Globus pallidus (tissue), 1 donor: ENCODE measurements at regions not wholly inside any gene's neighbourhood (a gene's known extent, or its start where the extent isn't known, plus 50 kb on each side); places are given as distances from the start of the nearest gene placed in this dataset.

ENCODE experiments used
- DNase-seq: peaks from one replicate; pipeline ENCODE4 v3.0.0-alpha.2; 2015; ENCODE audit warnings: low spot score

- no peak for DNase-seq
These were observed 67.5 kb upstream of the THY1 start for GRCh38 chr11:119490253-119491006.

DNA sequence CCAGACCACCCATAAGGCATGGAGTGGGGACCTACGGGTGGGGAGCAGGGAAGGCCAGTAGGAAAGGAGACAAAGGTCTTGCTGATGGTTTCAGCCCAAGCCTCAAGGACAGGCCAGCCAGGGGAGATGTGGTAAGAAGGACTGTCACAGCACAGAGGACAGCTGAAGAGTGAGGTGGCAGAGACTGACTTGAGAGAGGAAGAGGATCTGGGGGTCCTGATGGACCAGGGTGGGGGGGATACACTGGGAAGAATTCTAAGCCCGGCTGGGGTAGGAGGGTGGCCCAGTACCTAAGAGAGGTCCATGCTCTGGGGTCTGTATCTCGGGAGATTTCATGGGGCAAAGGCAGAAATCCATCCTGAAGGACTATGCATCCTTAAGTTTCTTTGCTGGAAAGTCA lies 66.1 kb upstream of the THY1 start:
- DNase-seq: no peak

DNA sequence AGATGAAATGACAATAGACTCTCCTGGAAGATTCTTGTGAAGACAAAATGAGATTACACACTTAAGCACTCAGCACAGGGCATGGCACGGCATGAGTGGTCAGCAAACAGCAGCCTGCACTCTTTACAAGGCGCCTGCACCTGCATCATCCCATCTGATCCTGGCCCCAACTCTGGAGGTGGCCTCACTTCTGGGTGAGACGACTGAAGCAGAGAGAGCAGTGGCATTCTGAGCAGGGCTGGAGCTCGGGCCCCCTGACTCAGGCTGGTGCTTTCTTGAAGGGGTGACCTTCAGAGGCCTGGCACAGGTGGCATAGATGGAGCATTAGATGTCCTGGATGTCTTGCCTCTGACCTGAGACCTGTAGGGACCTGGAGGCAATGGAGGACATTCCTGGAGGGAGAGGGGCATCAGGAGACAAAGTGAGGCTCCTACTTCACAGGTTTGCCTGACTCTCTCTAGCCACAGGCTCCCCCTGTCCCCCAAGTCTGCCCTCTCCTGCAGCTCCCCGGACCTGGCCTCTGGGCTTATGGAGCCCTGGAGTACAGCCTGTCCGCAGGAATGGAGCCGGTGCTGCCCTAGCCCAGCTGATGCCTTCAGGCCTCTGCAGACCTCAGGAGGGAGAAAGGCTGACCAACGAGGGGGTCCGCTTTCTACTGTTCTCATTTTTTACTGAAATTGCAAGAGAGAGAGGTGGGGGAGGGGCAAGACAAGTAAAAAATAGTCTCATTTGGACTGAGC lies 65.5 kb upstream of the THY1 start:
- DNase-seq: no peak

DNA sequence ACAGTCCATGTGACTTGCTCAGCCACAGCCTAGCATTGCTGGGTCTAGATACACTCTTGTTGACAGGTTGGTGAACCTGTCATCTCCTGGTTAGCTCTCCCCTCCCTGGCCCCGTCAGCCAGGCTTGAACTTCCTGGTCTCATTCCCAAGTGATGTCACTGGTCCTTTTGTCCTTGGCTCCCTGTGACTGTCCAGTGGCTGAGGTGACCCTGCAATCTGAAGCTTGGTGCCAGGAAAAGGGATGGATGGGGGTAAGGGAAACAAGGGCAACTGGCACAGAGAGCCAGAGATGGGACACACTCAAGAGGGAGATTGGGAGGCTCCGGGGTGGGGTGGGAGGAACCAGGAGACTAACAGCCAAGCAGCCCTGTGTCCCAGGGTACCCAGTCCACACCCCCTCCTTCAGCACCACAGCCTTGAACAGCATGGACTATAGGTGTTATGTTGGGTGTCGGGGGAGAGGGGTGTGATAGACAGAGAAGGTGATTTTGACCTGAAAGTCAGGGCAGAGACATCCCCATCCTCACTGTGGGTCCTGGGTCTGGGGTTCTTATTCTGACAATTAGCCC lies 63.8 kb upstream of the THY1 start:
- DNase-seq: no peak

- no peak for DNase-seq
These were observed 63.0 kb upstream of the THY1 start for GRCh38 chr11:119486016-119486415.

DNA sequence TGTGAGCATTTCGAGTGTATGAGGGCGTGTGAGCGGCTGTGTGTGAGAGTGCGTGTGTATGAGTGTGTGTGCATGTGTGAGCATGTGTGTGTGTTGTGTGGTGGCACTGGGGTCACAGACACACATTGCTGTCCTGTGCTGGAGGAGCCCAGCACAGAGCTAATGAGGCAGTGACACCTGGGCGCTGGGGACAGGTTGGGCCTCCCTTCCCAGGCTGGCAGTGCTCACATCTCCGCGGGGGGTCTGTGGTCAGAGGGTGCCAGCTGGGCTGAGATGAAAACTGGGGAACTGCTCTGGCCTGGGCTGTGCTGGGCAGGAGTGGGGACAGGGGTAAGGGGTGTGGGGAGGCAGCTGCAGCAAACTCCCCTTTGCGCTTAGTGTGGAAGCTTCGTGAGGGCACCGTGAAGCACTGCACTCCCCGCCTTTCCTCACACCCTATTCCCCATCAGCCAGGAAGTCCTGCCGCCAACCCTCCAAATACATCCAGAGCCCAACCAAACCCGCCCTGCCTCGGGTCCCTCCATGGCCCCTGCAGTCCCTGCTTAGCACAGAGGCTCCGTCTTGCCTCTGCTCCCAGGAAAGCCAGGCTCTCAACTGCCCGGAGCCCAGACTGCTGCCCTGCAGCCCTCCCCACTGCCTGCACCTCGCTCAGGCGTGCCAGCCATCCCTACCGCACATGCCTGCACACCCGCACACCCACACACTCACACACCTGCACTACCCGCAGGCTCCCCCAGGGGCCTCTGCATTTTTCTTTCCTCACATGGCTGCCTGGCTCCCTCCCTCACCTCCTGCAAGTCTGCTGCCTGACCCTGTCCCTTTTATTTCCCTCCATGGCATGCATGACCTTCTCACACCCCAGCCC lies 62.0 kb upstream of the THY1 start:
- no peak for DNase-seq

DNA sequence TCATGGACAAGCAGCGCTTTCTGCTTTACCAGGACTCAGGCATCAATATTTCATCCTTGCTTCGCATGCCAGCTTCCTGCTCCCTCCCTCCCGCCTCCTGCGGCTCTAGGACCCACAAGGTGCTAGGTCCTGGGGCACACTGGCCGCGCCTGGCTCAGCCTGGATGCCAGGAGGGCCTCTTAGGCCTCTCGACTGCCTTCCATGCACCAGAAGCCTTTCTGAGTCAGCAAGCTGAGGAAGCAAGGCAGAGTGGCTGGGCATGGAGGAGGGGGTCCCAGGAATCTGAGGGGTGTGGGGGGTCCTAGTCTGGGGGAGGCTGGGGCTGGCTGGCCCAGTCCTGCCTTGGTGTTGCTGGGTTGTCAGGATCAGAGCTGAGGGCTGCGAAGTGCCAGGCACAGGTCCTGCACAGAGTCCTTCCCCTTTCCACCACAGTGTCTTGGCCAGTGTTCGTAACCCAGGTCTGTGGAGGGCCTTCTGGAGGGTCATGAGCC lies 61.0 kb upstream of the THY1 start:
- no peak for DNase-seq

GRCh38 chr11:119483341-119483880 lies 60.4 kb upstream of the THY1 start:
- no peak for DNase-seq

GRCh38 chr11:119482521-119483011 lies 59.6 kb upstream of the THY1 start:
- no peak for DNase-seq

GRCh38 chr11:119481667-119482400 lies 58.9 kb upstream of the THY1 start:
- no peak for DNase-seq

- peak; percentile 62 for DNase-seq
These were observed 58.2 kb upstream of the THY1 start for GRCh38 chr11:119481021-119481666.

- no peak for DNase-seq
These were observed 57.5 kb upstream of the THY1 start for GRCh38 chr11:119480380-119481020.

- no peak for DNase-seq
These were observed 56.8 kb upstream of the THY1 start for GRCh38 chr11:119479685-119480275.

DNA sequence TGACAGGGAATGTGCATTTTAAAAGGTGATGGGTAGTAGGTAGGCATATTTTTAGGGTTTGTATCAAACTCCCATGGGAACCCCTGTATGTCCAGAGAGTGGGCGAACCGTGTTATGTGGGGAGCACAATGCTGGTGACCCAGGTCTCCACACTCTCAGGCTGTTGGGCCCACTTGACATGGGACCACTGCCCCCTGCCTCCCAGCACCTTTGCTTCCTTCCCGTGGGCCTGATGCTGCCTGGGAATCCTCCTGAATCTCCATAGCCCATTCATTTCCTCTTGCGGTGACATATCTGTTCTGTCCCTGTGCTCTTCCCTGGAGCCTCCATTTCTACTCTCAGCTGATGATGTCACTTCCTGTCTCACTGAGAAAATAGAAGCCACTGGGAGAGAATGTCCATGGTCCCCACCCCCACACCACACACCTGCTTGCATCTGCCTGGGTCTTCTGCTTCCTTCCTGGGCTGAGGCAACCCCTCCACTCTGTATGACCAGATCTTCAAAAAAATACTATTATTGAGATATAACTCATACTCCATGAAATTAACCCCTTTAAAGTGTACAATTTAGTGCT lies 55.8 kb upstream of the THY1 start:
- no peak for DNase-seq

GRCh38 chr11:119476666-119477331 lies 53.8 kb upstream of the THY1 start:
- no peak for DNase-seq

DNA sequence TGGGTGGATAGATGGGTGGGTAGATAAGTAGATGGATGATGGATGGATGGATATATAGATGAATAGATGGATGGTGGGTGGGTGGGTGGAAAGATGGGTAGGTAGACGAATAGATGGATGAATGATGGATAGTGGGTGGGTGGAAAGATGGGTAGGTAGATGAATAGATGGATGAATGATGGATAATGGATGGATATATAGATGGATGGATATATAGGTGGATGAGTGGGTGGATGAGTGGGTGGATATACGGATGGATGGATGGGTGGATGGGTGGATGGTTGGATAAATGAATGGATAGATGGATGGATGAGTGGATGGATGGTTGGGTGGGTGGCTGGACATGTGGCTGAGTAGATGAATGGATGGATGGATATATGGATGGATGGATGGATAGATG lies 53.1 kb upstream of the THY1 start:
- DNase-seq: no peak

DNA sequence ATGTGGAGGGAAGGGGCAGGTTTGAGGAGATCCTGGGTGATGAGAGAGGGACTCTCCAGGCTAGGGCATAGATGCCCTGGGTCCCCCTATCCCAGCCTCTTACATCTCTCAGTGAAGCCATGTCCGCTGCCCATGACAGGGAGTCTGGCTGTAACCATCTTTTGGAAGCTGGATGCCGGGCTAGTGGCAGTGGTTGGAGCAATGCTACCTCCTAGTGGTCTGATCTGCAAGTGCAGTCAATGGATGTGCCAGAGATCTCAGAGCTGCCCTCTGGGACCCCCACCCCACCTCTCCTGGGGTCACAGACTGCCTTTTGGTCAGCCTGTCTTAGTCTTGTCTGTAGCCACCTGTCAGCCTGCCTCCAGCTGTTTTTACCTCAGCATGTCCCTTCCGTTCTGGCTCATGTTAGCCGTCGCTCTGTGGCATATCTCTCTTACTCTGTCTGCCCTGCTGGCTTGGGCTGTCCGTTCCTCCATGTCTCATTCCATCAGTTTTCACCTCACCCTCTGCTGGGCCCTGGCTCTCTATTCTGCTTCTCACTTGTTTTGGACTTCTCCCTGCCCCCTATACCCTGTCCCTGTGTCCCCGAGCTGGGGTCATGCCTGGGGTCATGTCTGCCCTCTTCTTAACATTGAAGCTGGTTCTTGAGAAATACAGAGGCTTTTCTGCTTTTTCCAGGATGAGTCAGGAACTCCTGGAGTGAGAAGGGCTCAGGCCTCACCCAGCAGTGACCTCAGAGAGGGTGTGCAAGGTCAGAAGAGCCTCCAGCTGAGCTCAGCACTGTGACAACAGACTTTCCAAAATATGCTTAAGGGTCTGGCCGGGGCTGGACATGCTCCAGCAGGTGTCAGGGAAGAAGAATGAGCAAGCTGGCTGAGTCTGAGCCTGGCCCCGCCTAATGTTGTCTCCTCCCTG lies 52.0 kb upstream of the THY1 start:
- DNase-seq: peak; percentile 75
